ENCODE measurements at regions not wholly inside any gene's neighbourhood (a gene's known extent, or its start where the extent isn't known, plus 50 kb on each side); places are given as distances from the start of the nearest gene placed in this dataset.

DNA sequence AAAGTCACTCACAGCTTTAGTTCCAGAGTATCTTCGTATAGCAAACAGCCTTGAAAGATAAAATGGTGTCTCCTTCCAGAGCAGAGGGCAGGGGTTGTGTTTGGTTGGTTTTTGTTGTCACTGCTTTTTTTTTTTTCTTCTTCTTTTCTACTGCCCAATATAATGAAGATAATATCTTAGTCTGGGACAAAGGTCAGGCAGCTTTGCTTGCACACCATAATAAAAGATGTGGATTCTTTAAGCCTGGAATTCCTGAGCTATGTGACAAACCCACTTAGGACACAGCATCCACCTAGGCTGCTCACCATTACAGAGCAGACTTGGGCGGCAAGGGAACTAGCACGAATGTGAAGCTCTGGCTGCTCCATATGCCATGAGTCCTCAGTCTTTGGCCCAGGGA is 165.6 kb upstream of the MIR17HG start:
- TF ChIP-seq POLR2A (IDR thresholded peaks at IDR 0.05; ENCODE audit: low read length) (no peak), GATA1 (IDR thresholded peaks at IDR 0.05; ENCODE audit: low read depth, low read length) (no peak)

Data from erythroblast (primary cell).